ENCODE measurements at regions not wholly inside any gene's neighbourhood (a gene's known extent, or its start where the extent isn't known, plus 50 kb on each side); places are given as distances from the start of the nearest gene placed in this dataset.
A peak's percentile ranks its signal among the peaks of the same experiment; 100 is the strongest.

- H3K4me1 Mint-ChIP-seq: peaks cover 11% of the 10 kb centered on the region
- TF ChIP-seq CTCF (IDR thresholded peaks at IDR 0.05; ENCODE audit: unreplicated experiment in 3 of 3): peak; percentile 74 to 78 (median 75)
- H3K9me3 Mint-ChIP-seq: no peaks in the 10 kb centered on the region
- no peaks in the 10 kb centered on the region for H3K36me3 Mint-ChIP-seq (ENCODE audit: low read depth)
- H3K4me3 Mint-ChIP-seq: no peak overlapping the region
- H3K27me3 Mint-ChIP-seq (ENCODE audit: low read depth): peaks cover 39% of the 10 kb centered on the region
- H3K27ac Mint-ChIP-seq: no peak overlapping the region
Measured at GRCh38 chr19:29263305-29264135, 50.6 kb upstream of the UQCRFS1 start.

GRCh38 chr19:29264897-29265296 is 51.9 kb upstream of the UQCRFS1 start:
- Mint-ChIP-seq H3K36me3 (ENCODE audit: low read depth) (no peaks in the 10 kb centered on the region), H3K27me3 (ENCODE audit: low read depth) (peaks cover 36% of the 10 kb centered on the region), H3K4me3 (no peak overlapping the region), H3K4me1 (peaks cover 20% of the 10 kb centered on the region), H3K9me3 (no peaks in the 10 kb centered on the region), H3K27ac (no peak overlapping the region)
- TF ChIP-seq CTCF (IDR thresholded peaks at IDR 0.05; ENCODE audit: unreplicated experiment in 3 of 3): no peak

GRCh38 chr19:29265436-29265835 is 52.5 kb upstream of the UQCRFS1 start:
- Mint-ChIP-seq H3K4me1 (peaks cover 25% of the 10 kb centered on the region), H3K36me3 (ENCODE audit: low read depth) (no peaks in the 10 kb centered on the region), H3K27ac (no peak overlapping the region), H3K9me3 (no peaks in the 10 kb centered on the region), H3K27me3 (ENCODE audit: low read depth) (peaks cover 40% of the 10 kb centered on the region), H3K4me3 (no peak overlapping the region)
- no peak for TF ChIP-seq CTCF (IDR thresholded peaks at IDR 0.05; ENCODE audit: unreplicated experiment in 3 of 3)

- Mint-ChIP-seq H3K36me3 (ENCODE audit: low read depth) (no peaks in the 10 kb centered on the region), H3K27me3 (ENCODE audit: low read depth) (peaks cover 41% of the 10 kb centered on the region), H3K4me3 (no peak overlapping the region), H3K4me1 (peaks cover 25% of the 10 kb centered on the region), H3K9me3 (no peaks in the 10 kb centered on the region), H3K27ac (no peak overlapping the region)
- TF ChIP-seq CTCF (IDR thresholded peaks at IDR 0.05; ENCODE audit: unreplicated experiment in 3 of 3): no peak
Measured at GRCh38 chr19:29266001-29266400, 53.0 kb upstream of the UQCRFS1 start.

- H3K4me3 Mint-ChIP-seq: no peak overlapping the region
- no peak overlapping the region for H3K27ac Mint-ChIP-seq
- H3K9me3 Mint-ChIP-seq: no peaks in the 10 kb centered on the region
- no peaks in the 10 kb centered on the region for H3K36me3 Mint-ChIP-seq (ENCODE audit: low read depth)
- H3K27me3 Mint-ChIP-seq (ENCODE audit: low read depth): peaks cover 41% of the 10 kb centered on the region
- no peak for TF ChIP-seq CTCF (IDR thresholded peaks at IDR 0.05; ENCODE audit: unreplicated experiment in 3 of 3)
- H3K4me1 Mint-ChIP-seq: peaks cover 25% of the 10 kb centered on the region
Measured at GRCh38 chr19:29266603-29267002, 53.7 kb upstream of the UQCRFS1 start.

GRCh38 chr19:29267701-29268100 is 54.8 kb upstream of the UQCRFS1 start:
- Mint-ChIP-seq H3K4me1 (peaks cover 25% of the 10 kb centered on the region), H3K4me3 (no peak overlapping the region), H3K9me3 (no peaks in the 10 kb centered on the region)

More at GRCh38 chr19:29267701-29268100, 54.8 kb upstream of the UQCRFS1 start:
- TF ChIP-seq CTCF (IDR thresholded peaks at IDR 0.05; ENCODE audit: unreplicated experiment in 3 of 3): no peak
- H3K36me3 Mint-ChIP-seq (ENCODE audit: low read depth): no peaks in the 10 kb centered on the region
- no peak overlapping the region for H3K27ac Mint-ChIP-seq
- H3K27me3 Mint-ChIP-seq (ENCODE audit: low read depth): peaks cover 49% of the 10 kb centered on the region

All from nephron (organoid).